SH-SY5Y (cell line): ENCODE measurements at regions not wholly inside any gene's neighbourhood (a gene's known extent, or its start where the extent isn't known, plus 50 kb on each side); places are given as distances from the start of the nearest gene placed in this dataset.

Source experiments
- GATA2 ChIP-seq: IDR thresholded peaks from 2 replicates; pipeline ENCODE4 v1.6.1; 2011; ENCODE audit warnings: mild to moderate bottlenecking, low read depth, low read length
- GATA3 ChIP-seq: IDR thresholded peaks from 2 replicates; pipeline ENCODE4 v1.6.1; 2011; ENCODE audit warnings: low read depth, mild to moderate bottlenecking, low read length, moderate library complexity

DNA sequence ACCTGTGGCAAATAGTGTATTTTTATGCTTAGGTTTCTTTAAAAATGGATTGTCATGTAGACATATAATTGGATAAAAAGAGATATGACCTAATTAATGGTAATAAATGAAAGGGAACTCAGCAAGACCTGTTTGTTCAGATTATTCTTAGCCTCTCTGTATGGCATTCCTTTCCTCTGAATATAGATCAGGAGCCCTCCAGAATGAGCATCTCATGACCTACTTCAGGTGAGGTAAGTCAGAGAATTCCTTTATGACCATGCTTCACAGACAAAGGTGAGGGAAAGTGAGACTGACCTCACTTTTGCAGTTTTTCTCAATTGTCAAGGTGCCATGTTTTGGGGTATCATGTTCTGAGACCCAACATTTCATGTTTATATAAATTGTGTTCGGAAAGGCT lies 1744.3 kb upstream of the PIK3C3 start:
- TF ChIP-seq GATA2 = no peak
- TF ChIP-seq GATA3 = no peak
